Liver (tissue), 7 donors: ENCODE measurements at regions not wholly inside any gene's neighbourhood (a gene's known extent, or its start where the extent isn't known, plus 50 kb on each side); places are given as distances from the start of the nearest gene placed in this dataset.

Experiments
- DNase-seq: peaks from one replicate; pipeline ENCODE4 v3.0.0-alpha.2; 2017; ENCODE audit warnings: low spot score
- H3K27ac ChIP-seq, 2 donors: one replicate each; pipeline ENCODE4 v1.7.0; 2013; ENCODE audit warnings: inconsistent platforms in 2 of 2, low read length in 2 of 2, control low read depth in 1 of 2, low read depth in 1 of 2, mild to moderate bottlenecking in 1 of 2
- H3K27me3 ChIP-seq, 4 donors: one replicate each; pipeline versions ENCODE4 v1.6.1 to v1.7.0; 2013; ENCODE audit warnings: low read length in 3 of 4, inconsistent platforms in 1 of 4, mild to moderate bottlenecking in 1 of 4, moderate library complexity in 1 of 4; ENCODE audit not compliant: control insufficient read depth in 4 of 4, insufficient read depth in 4 of 4
- H3K36me3 ChIP-seq, 4 donors: one replicate each; pipeline versions ENCODE4 v1.6.1 to v1.7.0; 2013; ENCODE audit warnings: low read length in 3 of 4, mild to moderate bottlenecking in 3 of 4, low read depth in 1 of 4, moderate library complexity in 1 of 4; ENCODE audit not compliant: control insufficient read depth in 4 of 4, insufficient read depth in 3 of 4
- H3K4me1 ChIP-seq, 4 donors: one replicate each; pipeline versions ENCODE4 v1.6.1 to v1.7.0; 2013; ENCODE audit warnings: low read length in 3 of 4, mild to moderate bottlenecking in 3 of 4, moderate library complexity in 1 of 4; ENCODE audit not compliant: control insufficient read depth in 4 of 4, insufficient read depth in 4 of 4
- H3K4me3 ChIP-seq, 3 donors: one replicate each; pipeline versions ENCODE4 v1.6.1 to v1.7.0; 2013; ENCODE audit warnings: low read length in 3 of 3, control low read depth in 1 of 3, low read depth in 1 of 3, mild to moderate bottlenecking in 1 of 3
- H3K9ac ChIP-seq, 2 donors: one replicate each; pipeline ENCODE4 v1.7.0; 2013; ENCODE audit warnings: low read length in 2 of 2, mild to moderate bottlenecking in 2 of 2, moderate library complexity in 2 of 2, control low read depth in 1 of 2, low read depth in 1 of 2
- H3K9me3 ChIP-seq, 4 donors: one replicate each; pipeline versions ENCODE4 v1.6.1 to v1.7.0; 2013; ENCODE audit warnings: low read length in 3 of 4; ENCODE audit not compliant: control insufficient read depth in 4 of 4
- ATF3 ChIP-seq: IDR thresholded peaks from 2 replicates; pipeline ENCODE4 v1.6.1; 2016; ENCODE audit warnings: antibody characterized with exemption
- EGR1 ChIP-seq, 2 donors: IDR thresholded peaks; 2 replicates each; pipeline ENCODE4 v1.6.1; 2016 to 2018; ENCODE audit warnings: antibody characterized with exemption in 2 of 2, low read depth in 2 of 2
- FOXA1 ChIP-seq: IDR thresholded peaks from 2 replicates; pipeline ENCODE4 v1.6.1; 2016; ENCODE audit warnings: antibody characterized with exemption
- FOXA2 ChIP-seq: IDR thresholded peaks from 2 replicates; pipeline ENCODE4 v1.6.1; 2016; ENCODE audit warnings: antibody characterized with exemption
- HNF4A ChIP-seq, 2 donors: conservative IDR thresholded peaks; 2 replicates each; pipeline ENCODE4 v1.6.1; 2016; ENCODE audit warnings: antibody characterized with exemption in 2 of 2, mild to moderate bottlenecking in 2 of 2
- JUND ChIP-seq, 2 donors: IDR thresholded peaks; 2 replicates each; pipeline ENCODE4 v1.6.1; 2016; ENCODE audit warnings: antibody characterized with exemption in 2 of 2
- MAX ChIP-seq: IDR thresholded peaks from 2 replicates; pipeline ENCODE4 v1.6.1; 2016; ENCODE audit warnings: antibody characterized with exemption
- NR2F2 ChIP-seq: IDR thresholded peaks from 2 replicates; pipeline ENCODE4 v1.6.1; 2016; ENCODE audit warnings: antibody characterized with exemption
- RAD21 ChIP-seq, 2 donors: IDR thresholded peaks; 2 replicates each; pipeline ENCODE4 v1.6.1; 2016; ENCODE audit warnings: antibody characterized with exemption in 2 of 2, mild to moderate bottlenecking in 2 of 2
- REST ChIP-seq: IDR thresholded peaks from 2 replicates; pipeline ENCODE4 v1.6.1; 2016; ENCODE audit warnings: antibody characterized with exemption, mild to moderate bottlenecking
- RXRA ChIP-seq, 2 donors: IDR thresholded peaks; 2 replicates each; pipeline ENCODE4 v1.6.1; 2017 to 2018; ENCODE audit warnings: antibody characterized with exemption in 2 of 2, mild to moderate bottlenecking in 1 of 2
- SP1 ChIP-seq: IDR thresholded peaks from 2 replicates; pipeline ENCODE4 v1.6.1; 2018; ENCODE audit warnings: antibody characterized with exemption, mild to moderate bottlenecking
- TAF1 ChIP-seq: conservative IDR thresholded peaks from 2 replicates; pipeline ENCODE4 v1.6.1; 2016; ENCODE audit warnings: antibody characterized with exemption, mild to moderate bottlenecking
- YY1 ChIP-seq: IDR thresholded peaks from 2 replicates; pipeline ENCODE4 v1.6.1; 2016; ENCODE audit warnings: antibody characterized with exemption, mild to moderate bottlenecking
- ZBTB33 ChIP-seq: IDR thresholded peaks from 2 replicates; pipeline ENCODE4 v1.6.1; 2016; ENCODE audit warnings: antibody characterized with exemption
- WGBS: extraction: QIAGEN DNeasy Blood & Tissue Kit; methylation state at CpG from one replicate; pipeline ENCODE4 v1.1.7; 2013; 5-methylcytosine and 5-hydroxymethylcytosine counted together
- donor health status: healthy.
- donor health status: healthy.
- donor health status: healthy.
- donor health status: healthy.

- H3K27ac ChIP-seq: no peak overlapping the region
- H3K9me3 ChIP-seq: no peaks in the 10 kb centered on the region
- no peaks in the 10 kb centered on the region for H3K27me3 ChIP-seq
- WGBS: 38% methylated on average over 1 of the region's 1 CpG
- no peaks in the 10 kb centered on the region for H3K4me1 ChIP-seq
- no peak overlapping the region for H3K9ac ChIP-seq
- H3K36me3 ChIP-seq: no peaks in the 10 kb centered on the region
- DNase-seq: no peak
- TF ChIP-seq EGR1 (IDR thresholded peaks at IDR 0.05; ENCODE audit: low read depth in 2 of 2) (no peak), FOXA2 (no peak), ZBTB33 (no peak), SP1 (no peak), REST (no peak)
- no peak overlapping the region for H3K4me3 ChIP-seq
Measured at GRCh38 chr11:104402812-104403521, 239.0 kb upstream of the PDGFD start.

GRCh38 chr11:104394508-104394907, 230.6 kb upstream of the PDGFD start:
- Histone ChIP-seq H3K27ac (no peak overlapping the region), H3K4me1 (no peaks in the 10 kb centered on the region), H3K27me3 (no peaks in the 10 kb centered on the region), H3K36me3 (no peaks in the 10 kb centered on the region), H3K9me3 (no peaks in the 10 kb centered on the region), H3K4me3 (no peak overlapping the region), H3K9ac (no peak overlapping the region)
- TF ChIP-seq TAF1: no peak
- TF ChIP-seq EGR1 (IDR thresholded peaks at IDR 0.05; ENCODE audit: low read depth in 2 of 2): no peak
- TF ChIP-seq SP1: no peak
- TF ChIP-seq YY1: no peak
- TF ChIP-seq RAD21 (IDR thresholded peaks at IDR 0.05): no peak
- no peak for TF ChIP-seq RXRA (IDR thresholded peaks at IDR 0.05)
- TF ChIP-seq JUND (IDR thresholded peaks at IDR 0.05): no peak
- no peak for TF ChIP-seq MAX
- TF ChIP-seq ATF3: no peak
- no peak for TF ChIP-seq REST
- TF ChIP-seq HNF4A (conservative IDR thresholded peaks at IDR 0.05): no peak
- TF ChIP-seq FOXA1: no peak
- TF ChIP-seq NR2F2: no peak
- WGBS: 21% methylated on average over 1 of the region's 1 CpG
- DNase-seq: no peak
